ENCODE measurements at regions not wholly inside any gene's neighbourhood (a gene's known extent, or its start where the extent isn't known, plus 50 kb on each side); places are given as distances from the start of the nearest gene placed in this dataset.

- H4K20me1 ChIP-seq (ENCODE audit: low read length) = no peaks in the 10 kb centered on the region
- H3K9me2 ChIP-seq (replicated peaks; ENCODE audit: low read length) = no peaks in the 10 kb centered on the region
- no peak overlapping the region for H3K27ac ChIP-seq (ENCODE audit: low read length)
- no peaks in the 10 kb centered on the region for H3F3A ChIP-seq (ENCODE audit: low read length, unreplicated experiment)
- peaks cover 21% of the 10 kb centered on the region for H3K4me1 ChIP-seq (ENCODE audit: insufficient read depth, low read length)
- no TSS peak for BruUV-seq (replicated peaks)
- TF ChIP-seq, protein P1, sequence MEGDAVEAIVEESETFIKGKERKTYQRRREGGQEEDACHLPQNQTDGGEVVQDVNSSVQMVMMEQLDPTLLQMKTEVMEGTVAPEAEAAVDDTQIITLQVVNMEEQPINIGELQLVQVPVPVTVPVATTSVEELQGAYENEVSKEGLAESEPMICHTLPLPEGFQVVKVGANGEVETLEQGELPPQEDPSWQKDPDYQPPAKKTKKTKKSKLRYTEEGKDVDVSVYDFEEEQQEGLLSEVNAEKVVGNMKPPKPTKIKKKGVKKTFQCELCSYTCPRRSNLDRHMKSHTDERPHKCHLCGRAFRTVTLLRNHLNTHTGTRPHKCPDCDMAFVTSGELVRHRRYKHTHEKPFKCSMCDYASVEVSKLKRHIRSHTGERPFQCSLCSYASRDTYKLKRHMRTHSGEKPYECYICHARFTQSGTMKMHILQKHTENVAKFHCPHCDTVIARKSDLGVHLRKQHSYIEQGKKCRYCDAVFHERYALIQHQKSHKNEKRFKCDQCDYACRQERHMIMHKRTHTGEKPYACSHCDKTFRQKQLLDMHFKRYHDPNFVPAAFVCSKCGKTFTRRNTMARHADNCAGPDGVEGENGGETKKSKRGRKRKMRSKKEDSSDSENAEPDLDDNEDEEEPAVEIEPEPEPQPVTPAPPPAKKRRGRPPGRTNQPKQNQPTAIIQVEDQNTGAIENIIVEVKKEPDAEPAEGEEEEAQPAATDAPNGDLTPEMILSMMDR (conservative IDR thresholded peaks at IDR 0.05; ENCODE audit: low read depth, low read length) = no peak
- TF ChIP-seq EZH2phosphoT487 (IDR thresholded peaks at IDR 0.05; ENCODE audit: borderline replicate concordance, low read length) = no peak
- TF ChIP-seq EZH2 (IDR thresholded peaks at IDR 0.05; ENCODE audit: low read length, unreplicated experiment) = no peak
- no peak overlapping the region for H3K4me2 ChIP-seq (ENCODE audit: low read length)
- DNase-seq (no peak), ATAC-seq (no peak)
- H3K9ac ChIP-seq (ENCODE audit: low read length) = no peak overlapping the region
- ChIA-PET CTCF (no interaction called here), POLR2A (ENCODE audit: unreplicated experiment) (no interaction called here)
- intact Hi-C loops (cut with micrococcal nuclease) = no loop called here
- H3K4me3 ChIP-seq (ENCODE audit: low read length) = no peak overlapping the region
- H3K27me3 ChIP-seq (ENCODE audit: low read length) = no peaks in the 10 kb centered on the region
- no peak overlapping the region for H2AFZ ChIP-seq (ENCODE audit: low read length)
- no peaks in the 10 kb centered on the region for H3K9me3 ChIP-seq (ENCODE audit: low read length)
- H3K79me2 ChIP-seq (ENCODE audit: low read length) = no peaks in the 10 kb centered on the region
- no peaks in the 10 kb centered on the region for H3K36me3 ChIP-seq (ENCODE audit: low read depth, low read length)
Observed at GRCh38 chr9:129407905-129408452, 212.9 kb downstream of the C9orf50 start.

- H3F3A ChIP-seq (ENCODE audit: low read length, unreplicated experiment) = no peaks in the 10 kb centered on the region
- H3K79me2 ChIP-seq (ENCODE audit: low read length) = no peaks in the 10 kb centered on the region
- H3K4me2 ChIP-seq (ENCODE audit: low read length) = peak overlapping the region; percentile 63
- H3K9me3 ChIP-seq (ENCODE audit: low read length) = no peaks in the 10 kb centered on the region
- DNase-seq = peak; percentile 73
- H3K4me1 ChIP-seq (ENCODE audit: insufficient read depth, low read length) = peaks cover 13% of the 10 kb centered on the region
- POLR2A ChIA-PET (ENCODE audit: unreplicated experiment) = no interaction called here
- peak; percentile 90 for ATAC-seq
- no peak overlapping the region for H3K27ac ChIP-seq (ENCODE audit: low read length)
- H3K36me3 ChIP-seq (ENCODE audit: low read depth, low read length) = no peaks in the 10 kb centered on the region
- peak overlapping the region; percentile 41; the same call in 1 of the 2 replicates for H2AFZ ChIP-seq (ENCODE audit: low read length)
- TF ChIP-seq EZH2phosphoT487 (IDR thresholded peaks at IDR 0.05; ENCODE audit: borderline replicate concordance, low read length) (no peak), EZH2 (IDR thresholded peaks at IDR 0.05; ENCODE audit: low read length, unreplicated experiment) (no peak)
- TF ChIP-seq, protein P1 (conservative IDR thresholded peaks at IDR 0.05; ENCODE audit: low read depth, low read length) = no peak
- H3K27me3 ChIP-seq (ENCODE audit: low read length) = no peaks in the 10 kb centered on the region
- H3K9me2 ChIP-seq (replicated peaks; ENCODE audit: low read length) = no peaks in the 10 kb centered on the region
- TSS peak; percentile 92 for BruUV-seq (replicated peaks)
- intact Hi-C loops (cut with micrococcal nuclease) = no loop called here
- H3K4me3 ChIP-seq (ENCODE audit: low read length) = peak overlapping the region; percentile 22; the same call in 1 of the 2 replicates
- no peak overlapping the region for H3K9ac ChIP-seq (ENCODE audit: low read length)
- CTCF ChIA-PET = no interaction called here
- H4K20me1 ChIP-seq (ENCODE audit: low read length) = no peaks in the 10 kb centered on the region
Observed at GRCh38 chr9:129406278-129407225, 214.3 kb downstream of the C9orf50 start.

DNA sequence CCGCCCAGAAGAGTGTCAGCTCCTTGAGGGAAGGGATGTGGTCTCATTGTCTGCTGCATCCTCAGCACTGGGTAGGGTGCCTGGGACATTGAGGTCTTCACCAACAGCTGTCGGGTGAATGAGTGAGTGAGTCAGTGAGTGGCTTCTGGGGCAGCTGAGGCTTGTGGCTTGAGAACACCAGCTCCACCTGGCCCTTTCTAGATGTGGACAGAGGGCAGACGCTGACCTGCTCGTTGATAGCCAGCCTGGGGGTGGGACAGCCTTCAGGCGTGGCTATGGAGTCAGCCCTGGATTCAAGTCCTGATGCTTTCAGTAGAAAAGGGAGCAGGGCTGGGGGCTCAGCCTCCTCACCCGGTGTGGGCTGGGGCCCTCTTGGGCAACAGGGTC is 215.1 kb downstream of the C9orf50 start:
- no peak for DNase-seq
- BruUV-seq (replicated peaks) = TSS peak; percentile 35
- Histone ChIP-seq H3K27me3 (ENCODE audit: low read length) (no peaks in the 10 kb centered on the region), H3K4me1 (ENCODE audit: insufficient read depth, low read length) (peaks cover 13% of the 10 kb centered on the region), H3K4me2 (ENCODE audit: low read length) (no peak overlapping the region), H3K9me3 (ENCODE audit: low read length) (no peaks in the 10 kb centered on the region), H3F3A (ENCODE audit: low read length, unreplicated experiment) (no peaks in the 10 kb centered on the region), H2AFZ (ENCODE audit: low read length) (no peak overlapping the region), H3K27ac (ENCODE audit: low read length) (no peak overlapping the region), H3K9ac (ENCODE audit: low read length) (no peak overlapping the region), H3K9me2 (replicated peaks; ENCODE audit: low read length) (no peaks in the 10 kb centered on the region), H3K4me3 (ENCODE audit: low read length) (no peak overlapping the region), H3K36me3 (ENCODE audit: low read depth, low read length) (no peaks in the 10 kb centered on the region), H4K20me1 (ENCODE audit: low read length) (no peaks in the 10 kb centered on the region), H3K79me2 (ENCODE audit: low read length) (no peaks in the 10 kb centered on the region)
- ATAC-seq = no peak
- intact Hi-C loops (cut with micrococcal nuclease) = no loop called here
- ChIA-PET CTCF (no interaction called here), POLR2A (ENCODE audit: unreplicated experiment) (no interaction called here)
- TF ChIP-seq, protein P1 (conservative IDR thresholded peaks at IDR 0.05; ENCODE audit: low read depth, low read length) = no peak
- no peak for TF ChIP-seq EZH2phosphoT487 (IDR thresholded peaks at IDR 0.05; ENCODE audit: borderline replicate concordance, low read length)
- TF ChIP-seq EZH2 (IDR thresholded peaks at IDR 0.05; ENCODE audit: low read length, unreplicated experiment) = no peak

Data from PC-3 (cell line).